SK-N-MC (cell line): ENCODE measurements at regions not wholly inside any gene's neighbourhood (a gene's known extent, or its start where the extent isn't known, plus 50 kb on each side); places are given as distances from the start of the nearest gene placed in this dataset.

ENCODE experiments used
- DNase-seq: peaks from one replicate; pipeline ENCODE4 v3.0.0-alpha.2; 2011; ENCODE audit warnings: low read depth, low spot score
- H3K27ac ChIP-seq: fragments of 200-600 bp; sonication (generic); 2 replicates; pipeline ENCODE4 v1.5.1; 2016; ENCODE audit warnings: mixed run types
- H3K36me3 ChIP-seq: fragments of 200-600 bp; sonication (generic); 2 replicates; pipeline ENCODE4 v1.6.1; 2017; ENCODE audit warnings: antibody characterized with exemption, low read length, mixed read lengths; ENCODE audit not compliant: insufficient read depth
- H3K4me3 ChIP-seq: fragments of 200-600 bp; sonication (generic); 2 replicates; pipeline ENCODE4 v1.5.1; 2016
- H3K9ac ChIP-seq: fragments of 200-600 bp; sonication (generic); 2 replicates; pipeline ENCODE4 v1.8.0; 2017; ENCODE audit warnings: mixed run types, mixed read lengths; ENCODE audit not compliant: insufficient read length
- H3K9me3 ChIP-seq: fragments of 200-600 bp; sonication (generic); 2 replicates; pipeline ENCODE4 v1.6.1; 2017; ENCODE audit warnings: low read depth, mild to moderate bottlenecking, antibody characterized with exemption, low read length, moderate library complexity, mixed read lengths
- EZH2 ChIP-seq: fragments of 200-600 bp; sonication (generic); IDR thresholded peaks from one replicate; pipeline ENCODE4 v1.6.1; 2017; ENCODE audit warnings: antibody characterized with exemption
- FOXP2 ChIP-seq: optimal IDR thresholded peaks from 2 replicates; pipeline ENCODE3; 2011; ENCODE audit warnings: mild to moderate bottlenecking, moderate library complexity; ENCODE audit not compliant: insufficient read depth; ENCODE audit errors: extremely low read length, control extremely low read depth
- POLR2AphosphoS5 ChIP-seq: IDR thresholded peaks from 2 replicates; pipeline ENCODE4 v1.6.1; 2012; ENCODE audit warnings: mild to moderate bottlenecking, low read depth, low read length, borderline replicate concordance

DNA sequence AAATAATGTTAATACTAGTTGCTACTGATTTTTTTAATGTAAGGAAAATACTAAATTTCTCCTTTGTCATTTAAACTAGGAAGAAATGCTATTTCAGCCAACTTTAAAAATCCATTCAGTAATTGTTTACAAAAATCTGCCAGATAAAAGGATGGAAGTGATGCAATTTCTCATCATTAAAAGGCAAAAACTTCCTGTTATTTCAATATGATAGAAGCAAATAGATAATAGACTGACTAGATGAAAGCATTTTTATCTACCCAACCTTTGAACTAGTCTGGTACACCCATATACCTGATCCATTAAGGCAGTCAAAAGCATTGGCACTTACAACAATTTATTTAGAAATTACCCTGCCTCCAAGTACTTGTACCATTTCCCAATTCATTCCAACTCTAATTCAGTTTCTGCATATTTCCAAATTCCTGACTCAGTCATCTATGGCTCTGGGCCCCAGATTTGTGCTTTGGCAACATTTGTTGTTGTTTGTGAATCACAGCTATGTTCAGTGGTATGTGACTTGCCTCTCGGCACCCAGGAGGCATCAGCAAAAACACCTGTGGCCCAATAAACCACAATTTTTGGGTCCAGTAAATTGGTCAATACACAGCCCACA lies 482.6 kb upstream of the SEMA3A start:
- Histone ChIP-seq H3K4me3 (no peak overlapping the region), H3K9me3 (no peaks in the 10 kb centered on the region), H3K9ac (no peak overlapping the region), H3K36me3 (no peaks in the 10 kb centered on the region), H3K27ac (no peak overlapping the region)
- DNase-seq = no peak
- TF ChIP-seq FOXP2 = no peak
- TF ChIP-seq POLR2AphosphoS5 = no peak
- no peak for TF ChIP-seq EZH2

DNA sequence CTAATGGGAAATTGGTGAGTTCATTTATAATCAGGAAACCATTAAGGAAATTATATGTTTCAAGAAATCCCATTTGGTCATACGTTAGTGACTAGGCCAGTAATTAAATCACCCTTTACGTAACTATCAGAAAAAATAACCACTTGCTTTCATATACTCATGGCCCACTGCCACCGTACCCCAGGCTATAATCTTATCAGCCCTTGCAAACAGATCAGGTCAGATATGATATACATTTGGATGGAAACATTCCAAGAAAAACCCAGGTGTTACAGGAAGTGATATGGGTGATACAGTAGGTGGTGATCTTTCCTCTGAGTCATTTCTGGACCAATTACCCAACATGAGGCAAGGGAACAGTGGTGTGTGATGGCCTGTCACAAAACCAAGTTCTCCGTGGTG lies 481.0 kb upstream of the SEMA3A start:
- H3K9me3 ChIP-seq = no peaks in the 10 kb centered on the region

DNA sequence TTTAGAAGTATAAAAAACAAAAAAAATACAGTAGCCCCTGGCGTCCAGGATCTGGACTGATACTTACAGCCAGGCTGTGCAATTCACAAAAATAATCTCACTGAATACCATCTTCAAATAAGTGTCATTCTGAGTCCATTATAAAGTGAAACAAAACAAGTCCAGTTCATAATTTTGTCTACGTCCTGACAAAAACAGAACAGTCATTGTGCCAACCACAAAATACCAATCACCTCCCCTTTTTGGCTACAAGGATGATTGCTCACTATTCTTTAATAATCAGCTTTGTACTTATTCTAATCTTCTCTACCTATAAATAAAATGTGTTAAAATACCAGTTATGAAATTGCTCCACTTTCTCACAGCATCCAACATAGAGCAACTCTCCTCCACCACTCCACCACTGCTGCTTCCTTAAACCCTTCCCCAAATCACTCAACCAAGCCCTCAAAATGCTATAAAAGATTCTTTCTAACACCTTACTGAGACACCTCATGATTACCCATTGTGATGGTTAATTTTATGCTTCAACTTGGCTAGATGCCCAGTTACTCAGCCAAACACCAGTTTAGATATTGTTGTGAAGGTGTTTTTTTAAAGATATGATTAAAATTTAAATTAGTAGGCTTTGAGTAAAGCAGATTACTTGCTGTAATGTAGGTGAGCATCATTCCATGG lies 479.8 kb upstream of the SEMA3A start:
- DNase-seq = no peak
- Histone ChIP-seq H3K9ac (no peak overlapping the region), H3K9me3 (no peaks in the 10 kb centered on the region), H3K36me3 (no peaks in the 10 kb centered on the region), H3K27ac (no peak overlapping the region), H3K4me3 (no peak overlapping the region)
- TF ChIP-seq EZH2 (no peak), FOXP2 (no peak), POLR2AphosphoS5 (no peak)

More for the DNA sequence above, 481.0 kb upstream of the SEMA3A start:
- no peaks in the 10 kb centered on the region for H3K36me3 ChIP-seq
- H3K27ac ChIP-seq = no peak overlapping the region
- DNase-seq = no peak
- no peak overlapping the region for H3K9ac ChIP-seq
- H3K4me3 ChIP-seq = no peak overlapping the region
- TF ChIP-seq POLR2AphosphoS5 (no peak), FOXP2 (no peak), EZH2 (no peak)

DNA sequence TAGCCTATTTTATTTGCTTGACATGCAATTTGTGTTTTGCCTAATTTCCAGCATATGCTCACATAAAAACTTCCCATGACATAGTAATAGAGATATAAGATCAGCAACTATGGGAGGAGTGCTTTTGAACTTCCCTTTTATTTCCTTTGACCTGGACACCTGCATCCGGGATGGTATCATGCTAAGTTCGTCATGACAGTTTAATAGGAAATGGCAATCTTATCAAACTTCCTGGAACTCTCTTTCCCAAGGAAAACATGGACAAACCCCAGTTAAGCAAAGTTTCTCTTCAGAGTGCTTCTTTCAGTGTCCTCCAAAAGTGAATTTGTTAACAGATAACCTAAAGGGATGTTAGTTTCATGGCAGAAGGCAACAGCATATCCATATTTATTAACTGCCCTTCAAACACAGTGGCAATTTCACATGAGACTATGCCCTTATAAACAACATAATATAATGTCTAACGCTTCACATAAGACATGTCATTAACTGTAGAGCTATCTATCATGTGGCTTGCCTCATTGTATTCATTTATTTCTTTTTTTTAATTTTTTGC lies 474.7 kb upstream of the SEMA3A start:
- no peak overlapping the region for H3K27ac ChIP-seq
- no peaks in the 10 kb centered on the region for H3K36me3 ChIP-seq
- H3K9ac ChIP-seq = no peak overlapping the region
- no peak for DNase-seq
- no peak for TF ChIP-seq POLR2AphosphoS5
- no peak for TF ChIP-seq EZH2
- TF ChIP-seq FOXP2 = no peak
- no peaks in the 10 kb centered on the region for H3K9me3 ChIP-seq
- H3K4me3 ChIP-seq = no peak overlapping the region

DNA sequence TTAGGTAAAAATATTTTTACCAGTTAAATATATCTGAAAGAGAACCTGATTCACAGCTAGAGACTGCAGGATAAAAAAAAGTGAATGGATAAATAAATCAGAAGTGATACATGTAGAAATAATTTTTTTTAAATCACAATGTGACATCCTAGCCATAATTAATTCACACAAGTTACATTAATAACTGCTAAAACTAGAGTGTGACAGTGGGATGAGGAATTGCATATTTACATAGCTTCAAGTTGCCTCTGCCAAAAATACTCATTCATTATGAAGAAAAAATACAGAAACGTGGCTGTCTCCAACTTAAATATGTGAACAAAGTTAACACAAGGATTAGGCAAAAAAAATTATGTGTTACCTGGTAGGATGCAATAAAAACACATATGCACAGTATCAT lies 473.5 kb upstream of the SEMA3A start:
- TF ChIP-seq FOXP2 = no peak
- Histone ChIP-seq H3K4me3 (no peak overlapping the region), H3K9ac (no peak overlapping the region)

DNA sequence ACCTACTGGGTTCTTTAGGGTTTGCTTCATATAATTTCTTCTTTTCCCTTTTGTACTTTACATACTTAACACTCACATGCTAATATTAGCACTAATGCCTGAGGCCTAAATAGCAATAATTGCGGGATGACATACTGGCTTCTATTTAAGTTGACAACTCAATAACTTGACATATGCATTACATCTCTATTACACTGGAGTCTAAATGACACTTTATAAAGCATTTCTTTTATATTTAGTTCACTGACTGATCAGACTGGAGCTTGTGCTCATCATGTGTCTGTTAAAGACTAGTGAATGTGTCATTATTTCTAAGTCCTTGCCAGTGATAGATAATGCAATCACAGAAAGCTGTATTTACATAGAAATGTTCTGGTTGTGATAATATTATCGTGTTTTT lies 472.1 kb upstream of the SEMA3A start:
- H3K9ac ChIP-seq = no peak overlapping the region
- no peak overlapping the region for H3K27ac ChIP-seq
- H3K4me3 ChIP-seq = no peak overlapping the region
- DNase-seq = no peak
- no peak for TF ChIP-seq EZH2
- no peak for TF ChIP-seq POLR2AphosphoS5
- no peak for TF ChIP-seq FOXP2
- H3K9me3 ChIP-seq = no peaks in the 10 kb centered on the region
- H3K36me3 ChIP-seq = no peaks in the 10 kb centered on the region

More for the DNA sequence above, 473.5 kb upstream of the SEMA3A start:
- DNase-seq = no peak
- no peaks in the 10 kb centered on the region for H3K36me3 ChIP-seq
- H3K9me3 ChIP-seq = no peaks in the 10 kb centered on the region
- no peak overlapping the region for H3K27ac ChIP-seq

DNA sequence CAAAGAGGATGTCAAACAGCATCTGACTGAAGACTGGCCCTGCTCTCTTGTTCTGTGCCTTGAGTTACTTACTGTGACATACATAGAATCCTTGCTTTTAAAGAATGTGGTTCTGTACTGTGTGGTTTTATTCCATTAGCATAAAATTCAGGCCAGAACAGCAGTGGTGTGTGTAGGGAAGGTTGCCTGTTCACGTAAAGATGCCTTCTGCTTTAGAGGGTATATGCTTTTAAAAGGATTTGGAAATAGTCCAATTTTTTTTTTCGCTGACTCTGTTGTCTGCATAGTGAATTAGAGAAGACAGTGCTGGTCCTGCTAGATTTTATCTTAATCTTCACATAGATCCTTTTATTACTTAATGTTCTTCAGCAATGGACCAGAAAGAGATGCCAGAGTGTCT lies 470.8 kb upstream of the SEMA3A start:
- DNase-seq = peak; percentile 92
- Histone ChIP-seq H3K9me3 (no peaks in the 10 kb centered on the region), H3K36me3 (no peaks in the 10 kb centered on the region), H3K27ac (peak overlapping the region; percentile 67; the same call in 1 of the 2 replicates), H3K4me3 (peak overlapping the region; percentile 6; the same call in 1 of the 2 replicates), H3K9ac (no peak overlapping the region)
- TF ChIP-seq EZH2 (no peak), FOXP2 (no peak), POLR2AphosphoS5 (no peak; the same call in 1 of the 2 replicates)

DNA sequence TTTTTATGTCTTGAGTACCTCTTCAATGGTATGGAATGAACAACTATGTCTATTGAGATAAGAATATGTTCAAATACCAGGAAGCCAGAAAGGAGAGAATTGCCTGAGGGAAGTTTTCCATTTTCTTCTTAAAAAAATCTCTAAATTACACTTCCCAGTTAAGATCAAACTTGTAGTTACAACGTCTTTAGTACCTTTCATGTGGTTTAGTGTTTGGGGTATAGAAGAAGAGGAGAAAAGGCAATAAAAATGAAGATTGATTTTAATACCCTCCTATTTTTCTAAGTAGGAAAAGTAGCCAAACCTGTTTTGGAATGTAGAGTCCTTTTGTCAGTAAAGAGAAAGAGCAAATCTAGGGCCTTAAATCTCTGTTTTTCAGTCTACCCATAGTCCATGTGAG lies 470.0 kb upstream of the SEMA3A start:
- H3K9ac ChIP-seq = no peak overlapping the region

DNA sequence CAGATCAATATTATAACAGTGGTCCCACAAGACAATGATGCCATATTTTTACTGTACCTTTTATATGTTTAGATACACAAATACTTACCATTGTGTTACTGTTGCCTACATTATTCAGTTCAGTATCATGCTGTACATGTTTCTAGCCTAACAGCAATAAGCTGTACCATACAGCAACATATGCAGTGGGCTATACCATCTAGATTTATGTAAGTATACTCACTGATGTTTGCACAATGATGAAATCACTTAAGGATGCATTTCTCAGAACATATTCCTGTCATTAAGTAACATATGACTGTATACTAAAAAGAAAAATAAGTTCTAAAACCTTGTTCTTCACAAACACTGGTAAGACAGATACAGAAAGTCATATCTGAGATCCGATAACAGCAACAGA lies 468.6 kb upstream of the SEMA3A start:
- DNase-seq = no peak
- TF ChIP-seq FOXP2 (no peak), EZH2 (no peak), POLR2AphosphoS5 (no peak)
- Histone ChIP-seq H3K9me3 (no peaks in the 10 kb centered on the region), H3K27ac (no peak overlapping the region; the same call in 1 of the 2 replicates), H3K4me3 (no peak overlapping the region), H3K36me3 (no peaks in the 10 kb centered on the region), H3K9ac (no peak overlapping the region)

More for the DNA sequence above, 470.0 kb upstream of the SEMA3A start:
- Histone ChIP-seq H3K36me3 (no peaks in the 10 kb centered on the region), H3K9me3 (no peaks in the 10 kb centered on the region), H3K27ac (peak overlapping the region; percentile 67), H3K4me3 (no peak overlapping the region)
- no peak for DNase-seq
- no peak for TF ChIP-seq FOXP2
- TF ChIP-seq EZH2 = no peak
- TF ChIP-seq POLR2AphosphoS5 = no peak
